ENCODE measurements at regions not wholly inside any gene's neighbourhood (a gene's known extent, or its start where the extent isn't known, plus 50 kb on each side); places are given as distances from the start of the nearest gene placed in this dataset.

DNA sequence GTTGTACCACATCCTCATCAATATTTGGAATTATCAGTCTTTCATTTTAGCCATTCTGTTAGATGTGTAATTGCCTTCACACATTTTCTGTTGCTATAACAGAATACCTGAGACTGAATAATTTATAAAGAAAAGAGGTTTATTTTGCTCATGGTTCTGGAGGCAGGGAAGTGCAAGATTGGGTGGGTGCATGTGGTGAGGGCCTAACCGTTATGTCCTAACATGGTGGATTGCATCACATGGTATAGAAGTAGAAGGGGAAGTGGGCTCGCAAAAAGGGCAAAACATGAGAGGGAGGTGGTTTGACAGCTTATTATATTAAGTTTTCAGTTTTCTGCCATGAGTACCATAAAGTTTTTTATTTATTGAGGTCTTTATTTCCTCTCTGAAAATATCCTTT lies 452.0 kb downstream of the ARL4A start:
- TF ChIP-seq, protein P1, sequence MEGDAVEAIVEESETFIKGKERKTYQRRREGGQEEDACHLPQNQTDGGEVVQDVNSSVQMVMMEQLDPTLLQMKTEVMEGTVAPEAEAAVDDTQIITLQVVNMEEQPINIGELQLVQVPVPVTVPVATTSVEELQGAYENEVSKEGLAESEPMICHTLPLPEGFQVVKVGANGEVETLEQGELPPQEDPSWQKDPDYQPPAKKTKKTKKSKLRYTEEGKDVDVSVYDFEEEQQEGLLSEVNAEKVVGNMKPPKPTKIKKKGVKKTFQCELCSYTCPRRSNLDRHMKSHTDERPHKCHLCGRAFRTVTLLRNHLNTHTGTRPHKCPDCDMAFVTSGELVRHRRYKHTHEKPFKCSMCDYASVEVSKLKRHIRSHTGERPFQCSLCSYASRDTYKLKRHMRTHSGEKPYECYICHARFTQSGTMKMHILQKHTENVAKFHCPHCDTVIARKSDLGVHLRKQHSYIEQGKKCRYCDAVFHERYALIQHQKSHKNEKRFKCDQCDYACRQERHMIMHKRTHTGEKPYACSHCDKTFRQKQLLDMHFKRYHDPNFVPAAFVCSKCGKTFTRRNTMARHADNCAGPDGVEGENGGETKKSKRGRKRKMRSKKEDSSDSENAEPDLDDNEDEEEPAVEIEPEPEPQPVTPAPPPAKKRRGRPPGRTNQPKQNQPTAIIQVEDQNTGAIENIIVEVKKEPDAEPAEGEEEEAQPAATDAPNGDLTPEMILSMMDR (IDR thresholded peaks at IDR 0.05): no peak
- TF ChIP-seq EZH2 (IDR thresholded peaks at IDR 0.05; ENCODE audit: borderline replicate concordance, insufficient read depth, low read depth, low read length, poor library complexity, severe bottlenecking): no peak
